DOHH2 (cell line): ENCODE measurements at regions not wholly inside any gene's neighbourhood (a gene's known extent, or its start where the extent isn't known, plus 50 kb on each side); places are given as distances from the start of the nearest gene placed in this dataset.

Source experiments
- H3F3A ChIP-seq: fragments of 200-600 bp; sonication (generic), shearing (Covaris generic); 2 replicates; pipeline ENCODE4 v1.6.0; 2016; ENCODE audit warnings: antibody characterized with exemption, mild to moderate bottlenecking; ENCODE audit not compliant: control insufficient read depth, insufficient read depth
- H3K27ac ChIP-seq: fragments of 200-600 bp; sonication (generic); 2 replicates; pipeline ENCODE4 v1.5.1; 2014; ENCODE audit warnings: low read depth, mild to moderate bottlenecking, low read length, moderate library complexity
- H3K27me3 ChIP-seq: fragments of 200-600 bp; sonication (generic); 2 replicates; pipeline ENCODE4 v1.6.1; 2014; ENCODE audit warnings: mild to moderate bottlenecking, low read length, mixed read lengths; ENCODE audit not compliant: control insufficient read depth
- H3K36me3 ChIP-seq: fragments of 200-600 bp; sonication (generic); 2 replicates; pipeline ENCODE4 v1.6.1; 2014; ENCODE audit warnings: mild to moderate bottlenecking, low read length, moderate library complexity, mixed read lengths; ENCODE audit not compliant: control insufficient read depth
- H3K4me1 ChIP-seq: fragments of 200-600 bp; sonication (generic); 2 replicates; pipeline ENCODE4 v1.6.1; 2014; ENCODE audit warnings: mild to moderate bottlenecking, low read length, mixed read lengths; ENCODE audit not compliant: control insufficient read depth
- H3K4me2 ChIP-seq: fragments of 200-600 bp; sonication (generic); 2 replicates; pipeline ENCODE4 v1.6.0; 2014; ENCODE audit warnings: mild to moderate bottlenecking, low read length, moderate library complexity
- H3K4me3 ChIP-seq: fragments of 200-600 bp; sonication (generic); 2 replicates; pipeline ENCODE4 v1.5.1; 2014; ENCODE audit warnings: mild to moderate bottlenecking, low read length, mixed read lengths
- H3K79me2 ChIP-seq: fragments of 200-600 bp; sonication (generic); 2 replicates; pipeline ENCODE4 v1.6.1; 2014; ENCODE audit warnings: mild to moderate bottlenecking, low read length, mixed read lengths; ENCODE audit not compliant: control insufficient read depth
- H3K9me2 ChIP-seq: fragments of 200-600 bp; sonication (generic); replicated peaks from 2 replicates; pipeline ENCODE4 v1.6.1; 2014; ENCODE audit warnings: mild to moderate bottlenecking, low read length, mixed read lengths; ENCODE audit not compliant: control insufficient read depth
- H3K9me3 ChIP-seq: fragments of 200-600 bp; sonication (generic); 2 replicates; pipeline ENCODE4 v1.6.1; 2014; ENCODE audit warnings: antibody characterized with exemption, low read length, mixed read lengths; ENCODE audit not compliant: control insufficient read depth, insufficient read depth
- H4K20me1 ChIP-seq: fragments of 200-600 bp; sonication (generic); 2 replicates; pipeline ENCODE4 v1.6.0; 2014; ENCODE audit warnings: low read depth, mild to moderate bottlenecking, antibody characterized with exemption, low read length, moderate library complexity; ENCODE audit not compliant: control insufficient read depth, insufficient read depth
- EZH2phosphoT487 ChIP-seq: fragments of 200-600 bp; sonication (generic); IDR thresholded peaks from 2 replicates; pipeline ENCODE4 v1.6.1; 2017; ENCODE audit warnings: borderline replicate concordance, mild to moderate bottlenecking, antibody characterized with exemption, low read length, moderate library complexity, mixed read lengths
- TF ChIP-seq, protein P1 (sequence below): fragments of 200-600 bp; sonication (generic); IDR thresholded peaks from one replicate; pipeline ENCODE4 v1.5.1; 2014; ENCODE audit warnings: antibody characterized with exemption, mild to moderate bottlenecking, low read depth, low read length; ENCODE audit not compliant: poor library complexity, severe bottlenecking

DNA sequence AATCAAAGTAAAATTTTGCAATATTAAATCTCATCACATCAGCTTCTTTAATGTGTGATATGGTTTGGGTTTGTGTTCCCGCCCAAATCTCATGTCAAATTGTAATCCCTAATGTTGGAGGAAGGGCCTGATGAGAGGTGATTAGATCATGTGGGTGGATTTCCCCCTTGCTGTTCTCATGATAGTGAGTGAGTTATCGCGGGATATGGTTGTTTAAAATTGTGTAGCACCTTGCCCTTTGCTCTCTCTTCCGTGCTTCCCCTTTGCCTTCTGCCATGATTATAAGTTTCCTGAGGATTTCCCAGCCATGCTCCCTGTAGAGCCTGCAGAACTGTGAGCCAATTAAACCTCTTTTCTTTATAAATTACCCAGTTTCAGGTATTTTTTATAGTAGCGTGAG is 131.9 kb downstream of the ZNF326 start:
- no peak overlapping the region for H3K4me2 ChIP-seq
- H3K27ac ChIP-seq: no peak overlapping the region
- H3K4me1 ChIP-seq: no peaks in the 10 kb centered on the region
- H3K36me3 ChIP-seq: no peaks in the 10 kb centered on the region
- no peaks in the 10 kb centered on the region for H3K27me3 ChIP-seq
- no peaks in the 10 kb centered on the region for H3F3A ChIP-seq
- no peaks in the 10 kb centered on the region for H3K79me2 ChIP-seq
- no peaks in the 10 kb centered on the region for H3K9me3 ChIP-seq
- no peaks in the 10 kb centered on the region for H4K20me1 ChIP-seq
- no peak overlapping the region for H3K4me3 ChIP-seq
- TF ChIP-seq, protein P1, sequence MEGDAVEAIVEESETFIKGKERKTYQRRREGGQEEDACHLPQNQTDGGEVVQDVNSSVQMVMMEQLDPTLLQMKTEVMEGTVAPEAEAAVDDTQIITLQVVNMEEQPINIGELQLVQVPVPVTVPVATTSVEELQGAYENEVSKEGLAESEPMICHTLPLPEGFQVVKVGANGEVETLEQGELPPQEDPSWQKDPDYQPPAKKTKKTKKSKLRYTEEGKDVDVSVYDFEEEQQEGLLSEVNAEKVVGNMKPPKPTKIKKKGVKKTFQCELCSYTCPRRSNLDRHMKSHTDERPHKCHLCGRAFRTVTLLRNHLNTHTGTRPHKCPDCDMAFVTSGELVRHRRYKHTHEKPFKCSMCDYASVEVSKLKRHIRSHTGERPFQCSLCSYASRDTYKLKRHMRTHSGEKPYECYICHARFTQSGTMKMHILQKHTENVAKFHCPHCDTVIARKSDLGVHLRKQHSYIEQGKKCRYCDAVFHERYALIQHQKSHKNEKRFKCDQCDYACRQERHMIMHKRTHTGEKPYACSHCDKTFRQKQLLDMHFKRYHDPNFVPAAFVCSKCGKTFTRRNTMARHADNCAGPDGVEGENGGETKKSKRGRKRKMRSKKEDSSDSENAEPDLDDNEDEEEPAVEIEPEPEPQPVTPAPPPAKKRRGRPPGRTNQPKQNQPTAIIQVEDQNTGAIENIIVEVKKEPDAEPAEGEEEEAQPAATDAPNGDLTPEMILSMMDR: no peak
- TF ChIP-seq EZH2phosphoT487: no peak
- no peaks in the 10 kb centered on the region for H3K9me2 ChIP-seq

DNA sequence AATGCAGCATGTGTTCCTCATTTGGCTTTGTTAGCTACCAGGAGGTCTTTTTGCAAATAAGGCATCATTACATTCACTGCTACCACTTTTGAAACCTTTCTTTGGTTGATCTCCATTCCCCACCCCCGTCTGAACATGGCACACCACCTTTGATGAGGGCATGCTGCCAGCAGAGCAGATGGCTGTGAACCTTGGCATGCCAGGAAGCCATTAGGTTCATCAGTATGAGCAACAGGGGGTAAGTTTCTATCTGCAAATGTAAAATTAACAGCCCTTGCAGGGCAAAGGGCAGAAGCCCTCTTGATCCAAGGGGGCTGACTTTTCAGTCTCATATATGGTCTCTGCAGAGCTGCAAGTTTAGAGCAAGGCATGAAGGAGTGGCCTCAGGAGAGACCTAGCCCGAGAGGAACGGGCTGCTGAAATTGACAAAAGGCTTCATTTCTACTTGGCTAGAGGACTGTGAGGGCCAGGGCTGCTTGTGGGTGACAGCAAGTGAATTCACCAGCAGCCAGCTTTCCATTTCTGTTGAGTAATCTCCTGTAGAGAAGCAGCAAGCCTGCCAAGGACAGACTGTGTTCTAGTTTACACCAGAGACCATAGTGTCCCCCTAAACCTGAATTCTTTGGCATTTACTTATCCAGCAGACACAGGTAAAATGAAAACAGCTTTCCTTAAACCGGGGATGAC is 127.9 kb downstream of the ZNF326 start:
- H4K20me1 ChIP-seq: no peaks in the 10 kb centered on the region
- H3K9me3 ChIP-seq: no peaks in the 10 kb centered on the region
- no peaks in the 10 kb centered on the region for H3K4me1 ChIP-seq
- H3K27ac ChIP-seq: no peak overlapping the region
- TF ChIP-seq, protein P1: no peak
- TF ChIP-seq EZH2phosphoT487: no peak
- no peak overlapping the region for H3K4me3 ChIP-seq
- no peaks in the 10 kb centered on the region for H3F3A ChIP-seq
- no peaks in the 10 kb centered on the region for H3K27me3 ChIP-seq
- H3K4me2 ChIP-seq: no peak overlapping the region
- no peaks in the 10 kb centered on the region for H3K36me3 ChIP-seq
- no peaks in the 10 kb centered on the region for H3K79me2 ChIP-seq
- H3K9me2 ChIP-seq: no peaks in the 10 kb centered on the region

DNA sequence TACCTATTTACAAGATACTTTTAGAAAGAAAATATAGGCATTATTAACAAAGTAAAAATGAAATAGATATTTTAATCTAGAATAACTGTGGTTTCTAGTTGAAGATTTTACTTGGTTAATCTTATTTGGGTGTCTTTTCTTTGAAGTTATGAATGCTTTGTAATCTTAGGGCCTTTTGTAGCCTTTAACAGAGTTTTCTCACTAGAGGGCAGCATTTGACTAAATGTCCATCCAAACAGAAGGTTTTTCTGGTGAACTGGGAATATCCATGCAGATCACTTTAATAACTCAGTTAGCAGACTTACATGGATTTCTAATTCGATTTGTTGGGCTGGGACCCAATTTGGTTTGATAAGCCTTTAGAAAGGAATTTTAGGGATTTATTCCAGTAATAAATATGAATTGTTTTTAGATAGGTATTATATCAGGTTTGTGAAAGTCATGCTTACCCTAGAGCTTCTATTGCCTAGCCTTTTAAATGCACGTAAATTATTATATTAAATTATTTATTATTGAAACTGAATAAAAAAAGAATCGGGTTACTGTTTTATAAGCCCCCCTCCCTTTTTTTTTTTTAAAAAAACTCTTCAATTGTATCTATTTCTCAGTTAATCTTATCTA is 119.7 kb downstream of the ZNF326 start:
- Histone ChIP-seq H3K4me3 (no peak overlapping the region), H3F3A (no peaks in the 10 kb centered on the region), H3K79me2 (no peaks in the 10 kb centered on the region), H3K4me1 (no peaks in the 10 kb centered on the region), H3K36me3 (no peaks in the 10 kb centered on the region), H3K27ac (no peak overlapping the region), H3K27me3 (peaks cover 5% of the 10 kb centered on the region; the same call in 1 of the 2 replicates), H4K20me1 (no peaks in the 10 kb centered on the region), H3K9me3 (no peaks in the 10 kb centered on the region), H3K9me2 (no peaks in the 10 kb centered on the region), H3K4me2 (no peak overlapping the region)
- TF ChIP-seq, protein P1: peak; percentile 69
- TF ChIP-seq EZH2phosphoT487: no peak
